HEK293T (cell line): ENCODE measurements at regions not wholly inside any gene's neighbourhood (a gene's known extent, or its start where the extent isn't known, plus 50 kb on each side); places are given as distances from the start of the nearest gene placed in this dataset.
"Not testable (repeated sequence)": the region's sequence is repeated elsewhere in the genome, so short reads cannot be mapped to it uniquely, and the experiment has no call there.

Experiments
- CTCF ChIA-PET: fragments of 350-600 bp; formaldehyde crosslinking; extraction: SDS; loops from one replicate; lab custom pipeline; 2021; ENCODE audit warnings: antibody characterized with exemption, inconsistent platforms; lab: Yijun Ruan, JAX
- POLR2A ChIA-PET: fragments of 350-600 bp; formaldehyde crosslinking; extraction: SDS; loops from one replicate; lab custom pipeline; 2020; ENCODE audit warnings: antibody characterized with exemption, inconsistent platforms; lab: Yijun Ruan, JAX
- DNase-seq: peaks from one replicate; pipeline ENCODE4 v3.0.0; 2012; ENCODE audit warnings: mixed read lengths; ENCODE audit errors: extremely low spot score
- ARNT ChIP-seq: fragments of 450-650 bp; IDR thresholded peaks from 2 replicates; pipeline ENCODE4 v1.6.1; 2017; ENCODE audit warnings: mild to moderate bottlenecking
- BHLHE40 ChIP-seq: fragments of 450-650 bp; IDR thresholded peaks from 2 replicates; pipeline ENCODE4 v1.6.1; 2016; ENCODE audit warnings: mild to moderate bottlenecking, moderate library complexity, borderline replicate concordance
- CTBP1 ChIP-seq: fragments of 450-650 bp; IDR thresholded peaks from 2 replicates; pipeline ENCODE4 v1.6.1; 2016; ENCODE audit warnings: borderline replicate concordance
- ELF4 ChIP-seq: fragments of 450-650 bp; IDR thresholded peaks from 2 replicates; pipeline ENCODE4 v1.6.1; 2017; ENCODE audit warnings: antibody characterized with exemption
- FOXA1 ChIP-seq: fragments of 450-650 bp; IDR thresholded peaks from 2 replicates; pipeline ENCODE4 v1.6.1; 2016; ENCODE audit warnings: mild to moderate bottlenecking
- FOXK2 ChIP-seq: fragments of 450-650 bp; IDR thresholded peaks from 2 replicates; pipeline ENCODE4 v1.6.1; 2016; ENCODE audit warnings: mild to moderate bottlenecking
- FOXM1 ChIP-seq: fragments of 450-650 bp; IDR thresholded peaks from 2 replicates; pipeline ENCODE4 v1.6.1; 2017; ENCODE audit warnings: mild to moderate bottlenecking, borderline replicate concordance
- HDGF ChIP-seq: fragments of 450-650 bp; IDR thresholded peaks from 2 replicates; pipeline ENCODE4 v1.6.1; 2017; ENCODE audit warnings: antibody characterized with exemption, borderline replicate concordance
- L3MBTL2 ChIP-seq: fragments of 450-650 bp; conservative IDR thresholded peaks from 2 replicates; pipeline ENCODE4 v1.6.1; 2016; ENCODE audit warnings: mild to moderate bottlenecking
- LEF1 ChIP-seq: fragments of 450-650 bp; IDR thresholded peaks from 2 replicates; pipeline ENCODE4 v1.6.1; 2017; ENCODE audit warnings: mild to moderate bottlenecking, borderline replicate concordance
- NFRKB ChIP-seq: fragments of 450-650 bp; IDR thresholded peaks from 2 replicates; pipeline ENCODE4 v1.6.1; 2016; ENCODE audit warnings: mild to moderate bottlenecking, moderate library complexity
- PKNOX1 ChIP-seq: fragments of 450-650 bp; IDR thresholded peaks from 2 replicates; pipeline ENCODE4 v1.6.1; 2016
- SP1 ChIP-seq: fragments of 450-650 bp; IDR thresholded peaks from 2 replicates; pipeline ENCODE4 v1.6.1; 2017
- SUZ12 ChIP-seq: fragments of 450-650 bp; IDR thresholded peaks from 2 replicates; pipeline ENCODE4 v1.6.1; 2016; ENCODE audit warnings: mild to moderate bottlenecking
- TARDBP ChIP-seq: fragments of 450-650 bp; IDR thresholded peaks from 2 replicates; pipeline ENCODE4 v1.6.1; 2016
- ZNF384 ChIP-seq: fragments of 450-650 bp; IDR thresholded peaks from 2 replicates; pipeline ENCODE4 v1.6.1; 2016

- TF ChIP-seq TARDBP (no peak), CTBP1 (no peak), SUZ12 (no peak), L3MBTL2 (no peak), FOXK2 (no peak), SP1 (no peak), FOXM1 (no peak), ARNT (no peak), ZNF384 (no peak), PKNOX1 (no peak), FOXA1 (no peak), HDGF (no peak), NFRKB (no peak), LEF1 (no peak), ELF4 (no peak), BHLHE40 (no peak)
These were observed 210.8 kb downstream of the FGF10 start for GRCh38 chr5:44178414-44178813.

GRCh38 chr5:44167540-44167939 lies 221.7 kb downstream of the FGF10 start:
- ChIA-PET CTCF (no interaction called here), POLR2A (no interaction called here)
- no peak for DNase-seq
- TF ChIP-seq BHLHE40 (no peak), ZNF384 (no peak), FOXA1 (no peak), HDGF (no peak), PKNOX1 (no peak), ELF4 (no peak), FOXK2 (no peak), FOXM1 (no peak)

More at GRCh38 chr5:44178414-44178813, 210.8 kb downstream of the FGF10 start:
- CTCF ChIA-PET = no interaction called here
- DNase-seq = no peak
- POLR2A ChIA-PET = no interaction called here

GRCh38 chr5:44160369-44160768 lies 228.9 kb downstream of the FGF10 start:
- TF ChIP-seq FOXM1 (no peak), FOXK2 (no peak), ARNT (no peak), ZNF384 (no peak), SUZ12 (no peak), FOXA1 (no peak), ELF4 (no peak), L3MBTL2 (no peak), PKNOX1 (no peak), CTBP1 (no peak), SP1 (no peak), LEF1 (no peak), BHLHE40 (no peak), HDGF (no peak), NFRKB (no peak)
- ChIA-PET POLR2A (no interaction called here), CTCF (no interaction called here)
- no peak for DNase-seq

GRCh38 chr5:44150075-44150723 lies 239.0 kb downstream of the FGF10 start:
- ChIA-PET POLR2A (no interaction called here), CTCF (no interaction called here)
- DNase-seq = no peak
- TF ChIP-seq SUZ12 (no peak), ELF4 (no peak), TARDBP (no peak), BHLHE40 (no peak), HDGF (no peak), CTBP1 (no peak), ARNT (no peak), PKNOX1 (no peak), FOXA1 (no peak), L3MBTL2 (no peak), NFRKB (no peak), LEF1 (no peak), FOXM1 (no peak), ZNF384 (no peak), FOXK2 (no peak), SP1 (no peak)

GRCh38 chr5:44117947-44118346 lies 271.3 kb downstream of the FGF10 start:
- CTCF ChIA-PET, POLR2A ChIA-PET, DNase-seq: not testable (repeated sequence)

- DNase-seq, CTCF ChIA-PET, POLR2A ChIA-PET: not testable (repeated sequence)
These were observed 281.0 kb downstream of the FGF10 start for GRCh38 chr5:44108232-44108631.
